ENCODE measurements at regions not wholly inside any gene's neighbourhood (a gene's known extent, or its start where the extent isn't known, plus 50 kb on each side); places are given as distances from the start of the nearest gene placed in this dataset.

DNA sequence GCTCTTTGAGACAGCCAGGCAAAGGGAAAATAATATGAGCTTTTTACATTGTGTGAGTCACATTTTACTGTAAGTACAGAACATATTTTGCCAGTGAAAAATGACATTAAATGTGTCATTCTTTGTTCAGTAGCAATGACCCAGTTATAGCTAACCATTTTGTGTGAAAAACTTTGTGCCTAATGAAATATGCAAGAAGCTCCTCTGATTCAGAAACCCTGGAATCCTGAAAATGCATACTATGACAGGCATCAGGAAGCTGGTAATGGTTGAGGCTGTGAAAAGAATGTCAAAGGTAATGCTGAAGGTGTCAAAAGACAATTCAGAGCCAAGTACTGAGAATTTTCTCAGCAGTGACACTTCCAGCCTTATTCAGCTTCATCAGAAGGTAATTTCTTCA is 549.5 kb upstream of the SMIM31 start:
- TF ChIP-seq, protein P1, sequence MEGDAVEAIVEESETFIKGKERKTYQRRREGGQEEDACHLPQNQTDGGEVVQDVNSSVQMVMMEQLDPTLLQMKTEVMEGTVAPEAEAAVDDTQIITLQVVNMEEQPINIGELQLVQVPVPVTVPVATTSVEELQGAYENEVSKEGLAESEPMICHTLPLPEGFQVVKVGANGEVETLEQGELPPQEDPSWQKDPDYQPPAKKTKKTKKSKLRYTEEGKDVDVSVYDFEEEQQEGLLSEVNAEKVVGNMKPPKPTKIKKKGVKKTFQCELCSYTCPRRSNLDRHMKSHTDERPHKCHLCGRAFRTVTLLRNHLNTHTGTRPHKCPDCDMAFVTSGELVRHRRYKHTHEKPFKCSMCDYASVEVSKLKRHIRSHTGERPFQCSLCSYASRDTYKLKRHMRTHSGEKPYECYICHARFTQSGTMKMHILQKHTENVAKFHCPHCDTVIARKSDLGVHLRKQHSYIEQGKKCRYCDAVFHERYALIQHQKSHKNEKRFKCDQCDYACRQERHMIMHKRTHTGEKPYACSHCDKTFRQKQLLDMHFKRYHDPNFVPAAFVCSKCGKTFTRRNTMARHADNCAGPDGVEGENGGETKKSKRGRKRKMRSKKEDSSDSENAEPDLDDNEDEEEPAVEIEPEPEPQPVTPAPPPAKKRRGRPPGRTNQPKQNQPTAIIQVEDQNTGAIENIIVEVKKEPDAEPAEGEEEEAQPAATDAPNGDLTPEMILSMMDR (IDR thresholded peaks at IDR 0.05): no peak
- Mint-ChIP-seq H3K27ac (no peak overlapping the region), H3K4me3 (no peak overlapping the region), H3K4me1 (ENCODE audit: low read depth) (no peaks in the 10 kb centered on the region), H3K9me3 (peaks cover 47% of the 10 kb centered on the region), H3K36me3 (ENCODE audit: low read depth) (no peaks in the 10 kb centered on the region), H3K27me3 (ENCODE audit: insufficient read depth) (peaks cover 1% of the 10 kb centered on the region; the same call in 1 of the 2 replicates)
- no peak for DNase-seq

GRCh38 chr4:164207460-164207859 is 546.5 kb upstream of the SMIM31 start:
- Mint-ChIP-seq H3K27me3 (ENCODE audit: insufficient read depth) (peaks cover 4% of the 10 kb centered on the region; the same call in 1 of the 2 replicates), H3K4me1 (ENCODE audit: low read depth) (no peaks in the 10 kb centered on the region), H3K4me3 (no peak overlapping the region), H3K9me3 (peaks cover 38% of the 10 kb centered on the region), H3K36me3 (ENCODE audit: low read depth) (no peaks in the 10 kb centered on the region), H3K27ac (no peak overlapping the region)
- DNase-seq: no peak
- TF ChIP-seq, protein P1 (IDR thresholded peaks at IDR 0.05): no peak

DNA sequence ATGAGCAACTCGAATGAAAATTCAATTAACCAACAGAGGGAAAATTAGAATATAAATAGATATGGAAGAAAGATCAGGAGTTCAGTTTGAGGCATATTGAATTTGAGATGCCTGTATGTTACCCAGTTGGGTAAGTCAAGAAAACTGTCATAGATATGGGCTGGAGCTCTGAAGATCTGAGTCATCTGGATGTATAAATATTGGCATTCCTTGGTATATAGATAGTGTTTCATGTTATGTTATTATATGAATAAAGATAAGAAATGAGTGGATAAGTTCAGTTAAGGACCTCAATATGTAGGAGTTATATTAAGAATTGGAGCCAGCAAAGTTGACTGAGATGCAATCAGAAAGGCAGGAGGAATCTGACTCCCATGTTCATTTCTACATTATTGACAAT is 543.6 kb upstream of the SMIM31 start:
- Mint-ChIP-seq H3K4me3 (no peak overlapping the region), H3K9me3 (peaks cover 34% of the 10 kb centered on the region), H3K27me3 (ENCODE audit: insufficient read depth) (peaks cover 4% of the 10 kb centered on the region; the same call in 1 of the 2 replicates), H3K36me3 (ENCODE audit: low read depth) (no peaks in the 10 kb centered on the region), H3K4me1 (ENCODE audit: low read depth) (no peaks in the 10 kb centered on the region), H3K27ac (no peak overlapping the region)
- no peak for DNase-seq
- TF ChIP-seq, protein P1 (IDR thresholded peaks at IDR 0.05): no peak

- no peak for DNase-seq
- H3K27ac Mint-ChIP-seq: no peak overlapping the region
- TF ChIP-seq, protein P1 (IDR thresholded peaks at IDR 0.05): no peak
- H3K4me3 Mint-ChIP-seq: no peak overlapping the region
- no peaks in the 10 kb centered on the region for H3K4me1 Mint-ChIP-seq (ENCODE audit: low read depth)
- H3K27me3 Mint-ChIP-seq (ENCODE audit: insufficient read depth): peaks cover 4% of the 10 kb centered on the region; the same call in 1 of the 2 replicates
- H3K9me3 Mint-ChIP-seq: peaks cover 36% of the 10 kb centered on the region
- H3K36me3 Mint-ChIP-seq (ENCODE audit: low read depth): no peaks in the 10 kb centered on the region
Observed at GRCh38 chr4:164212134-164212533, 541.8 kb upstream of the SMIM31 start.

DNA sequence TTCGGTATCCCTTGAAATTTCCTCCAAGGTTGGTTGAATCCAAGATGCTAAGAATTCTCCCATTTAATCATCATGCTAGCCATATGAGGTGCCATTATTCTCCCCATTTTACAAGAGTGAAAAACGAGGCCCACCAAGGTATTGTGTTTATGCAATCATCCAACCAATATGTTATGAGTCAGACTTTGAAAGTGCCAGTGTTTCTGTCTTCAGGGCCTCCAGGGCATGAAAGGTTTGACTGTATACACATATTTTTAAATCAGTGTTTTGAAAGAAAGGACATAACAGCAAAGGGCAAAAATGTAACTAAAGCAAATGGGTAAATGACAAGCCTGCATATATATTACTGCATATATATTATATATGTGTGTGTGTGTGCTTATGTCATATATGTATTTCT is 541.2 kb upstream of the SMIM31 start:
- H3K27ac Mint-ChIP-seq: no peak overlapping the region
- no peak overlapping the region for H3K4me3 Mint-ChIP-seq
- no peaks in the 10 kb centered on the region for H3K36me3 Mint-ChIP-seq (ENCODE audit: low read depth)
- TF ChIP-seq, protein P1 (IDR thresholded peaks at IDR 0.05): no peak
- H3K27me3 Mint-ChIP-seq (ENCODE audit: insufficient read depth): peaks cover 4% of the 10 kb centered on the region; the same call in 1 of the 2 replicates
- no peaks in the 10 kb centered on the region for H3K4me1 Mint-ChIP-seq (ENCODE audit: low read depth)
- peaks cover 31% of the 10 kb centered on the region for H3K9me3 Mint-ChIP-seq
- DNase-seq: no peak
